ENCODE measurements at regions not wholly inside any gene's neighbourhood (a gene's known extent, or its start where the extent isn't known, plus 50 kb on each side); places are given as distances from the start of the nearest gene placed in this dataset.
"Not testable (repeated sequence)": the region's sequence is repeated elsewhere in the genome, so short reads cannot be mapped to it uniquely, and the experiment has no call there.

DNA sequence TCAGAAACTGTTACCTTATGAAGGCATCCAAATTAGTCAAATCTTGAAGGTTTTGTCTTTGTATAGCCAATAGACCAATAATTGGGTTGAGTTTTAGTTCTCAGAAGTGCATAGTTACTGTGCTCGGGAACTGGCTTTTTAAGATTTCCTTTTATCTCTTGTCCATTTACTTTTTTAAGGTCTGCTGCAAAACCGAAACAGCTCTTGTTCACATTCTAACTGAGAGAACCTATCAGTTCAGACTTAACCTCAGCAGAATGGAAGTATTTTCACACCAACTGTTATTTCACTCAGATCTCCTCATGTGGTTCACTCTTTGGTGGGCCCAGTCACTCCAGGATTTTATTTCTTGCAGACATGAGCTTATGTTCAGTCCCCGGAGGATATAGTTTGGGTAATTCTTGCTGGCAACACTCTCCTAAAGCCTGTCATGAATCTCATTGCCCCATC, 55.5 kb downstream of the TPBG start:
- ATAC-seq, result no peak
- intact Hi-C loops (cut with DNase I), result no loop called here

DNA sequence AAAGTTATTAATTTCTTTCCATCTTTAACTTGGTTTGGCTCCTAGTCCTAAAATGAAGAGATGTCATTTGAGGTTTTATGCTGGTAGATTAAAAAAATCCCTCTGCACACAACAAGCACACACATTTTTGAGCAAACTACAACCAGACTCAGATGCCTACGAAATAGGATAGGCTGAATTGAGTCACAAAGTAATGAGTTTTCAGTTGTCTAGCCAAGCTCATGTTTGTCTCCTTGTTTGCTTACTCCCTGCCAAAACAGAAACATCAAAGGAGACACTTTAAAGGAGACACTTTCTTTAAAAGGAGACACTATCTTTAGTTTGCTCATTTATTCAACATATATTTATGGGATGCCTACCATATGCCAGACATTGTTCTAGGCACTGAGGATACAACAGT, 56.2 kb downstream of the TPBG start:
- no peak for DNase-seq (ENCODE audit: low spot score)
- intact Hi-C loops (cut with DNase I), result no loop called here
- no peak for ATAC-seq

More for the DNA sequence above, 55.5 kb downstream of the TPBG start:
- DNase-seq (ENCODE audit: low spot score), result no peak

DNA sequence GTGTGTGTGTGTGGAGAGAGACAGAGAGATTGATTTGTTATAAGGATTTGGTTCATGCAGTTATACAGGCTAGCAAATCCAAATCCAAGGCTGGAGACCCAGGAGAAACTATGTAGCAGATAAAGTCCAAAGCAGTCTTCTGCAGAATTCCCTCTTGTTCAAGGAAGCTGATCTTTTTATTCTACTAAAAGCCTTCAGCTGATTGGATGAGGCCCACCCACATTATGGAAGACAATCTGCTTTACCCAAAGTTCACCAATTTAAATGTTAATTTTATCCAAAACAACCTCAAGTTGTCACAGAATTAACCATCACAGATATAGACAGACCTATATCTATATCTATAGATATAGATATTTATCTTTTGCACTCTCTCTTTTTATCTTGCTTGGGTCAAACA, 67.0 kb downstream of the TPBG start:
- intact Hi-C loops (cut with DNase I), result no loop called here
- ATAC-seq, result no peak
- no peak for DNase-seq (ENCODE audit: low spot score)

DNA sequence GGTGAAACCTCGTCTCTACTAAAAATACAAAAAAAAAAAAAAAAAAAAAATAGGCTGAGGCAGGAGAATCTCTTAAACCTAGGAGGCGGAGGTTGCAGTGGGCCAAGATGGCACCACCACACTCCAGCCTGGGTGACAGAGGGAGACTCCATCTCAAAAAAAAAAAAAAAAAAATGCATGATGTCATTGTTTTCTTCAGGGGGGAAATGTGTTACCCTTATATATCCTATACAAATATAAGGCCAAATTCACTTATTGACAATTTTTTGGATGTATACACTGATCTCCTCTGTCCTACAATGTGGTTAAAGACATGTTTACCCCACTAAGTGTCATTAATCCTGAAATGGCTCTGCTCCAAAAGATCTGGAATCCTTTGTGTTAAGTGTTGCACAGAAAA, 73.1 kb downstream of the TPBG start:
- intact Hi-C loops (cut with DNase I), result no loop called here
- DNase-seq (ENCODE audit: low spot score), result no peak
- no peak for ATAC-seq

DNA sequence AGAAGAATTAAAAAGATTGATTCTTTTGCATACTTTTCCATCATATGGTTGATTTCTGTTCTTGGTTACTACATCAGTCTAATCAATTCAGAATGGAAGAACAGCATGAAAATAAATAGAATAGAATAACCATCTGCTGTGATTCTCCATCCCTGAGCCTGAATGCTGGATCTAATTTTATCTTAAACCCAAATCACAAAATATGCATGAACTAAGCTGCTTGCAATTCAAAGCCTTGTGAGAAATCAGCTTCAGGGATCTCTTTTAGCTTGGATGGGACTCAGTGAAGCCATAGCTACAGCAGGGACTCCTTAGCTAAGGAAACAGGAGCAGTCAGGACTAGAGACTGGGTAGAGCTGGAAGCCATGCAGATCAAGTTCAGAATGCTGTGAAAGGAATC, 74.1 kb downstream of the TPBG start:
- DNase-seq (ENCODE audit: low spot score), result no peak
- ATAC-seq, result no peak
- intact Hi-C loops (cut with DNase I), result no loop called here

DNA sequence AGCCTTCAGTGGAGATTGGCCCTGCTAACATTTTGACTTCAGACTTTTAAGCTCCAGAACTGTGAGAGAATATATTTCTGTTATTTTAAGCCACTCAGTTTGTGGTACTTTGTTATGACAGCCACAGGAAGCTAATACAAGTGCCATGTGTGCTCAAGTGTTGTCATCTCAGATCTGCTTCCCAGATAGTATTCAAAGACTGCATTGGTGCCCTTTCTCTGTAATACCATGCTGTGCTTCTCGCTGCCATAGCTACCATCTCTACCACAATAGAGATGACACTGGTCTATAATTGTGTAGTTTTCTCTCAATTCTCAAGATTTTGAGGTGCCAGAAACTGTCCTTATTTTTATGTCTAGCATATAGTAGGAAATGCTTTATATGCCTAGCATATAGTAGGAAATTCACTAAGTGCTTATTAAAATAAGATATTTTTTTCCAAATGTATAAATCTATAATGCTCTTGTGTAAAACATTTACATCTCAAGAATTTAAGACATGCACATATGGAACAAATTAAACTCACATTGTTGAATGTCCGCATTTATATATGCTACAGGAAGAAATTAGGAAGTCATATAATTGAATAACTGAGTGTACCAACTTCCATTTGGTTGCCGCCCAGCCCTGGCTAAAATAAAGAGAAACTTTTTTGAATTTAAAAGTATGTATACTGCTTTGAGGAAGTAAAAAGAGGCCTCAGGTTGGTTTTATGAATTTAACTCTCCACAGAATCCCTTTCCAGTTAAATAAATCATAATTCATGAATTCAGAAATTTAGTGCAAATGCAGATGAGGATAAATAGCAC, 77.6 kb downstream of the TPBG start:
- DNase-seq (ENCODE audit: low spot score) (no peak), ATAC-seq (no peak)
- intact Hi-C loops (cut with DNase I), result no loop called here

DNA sequence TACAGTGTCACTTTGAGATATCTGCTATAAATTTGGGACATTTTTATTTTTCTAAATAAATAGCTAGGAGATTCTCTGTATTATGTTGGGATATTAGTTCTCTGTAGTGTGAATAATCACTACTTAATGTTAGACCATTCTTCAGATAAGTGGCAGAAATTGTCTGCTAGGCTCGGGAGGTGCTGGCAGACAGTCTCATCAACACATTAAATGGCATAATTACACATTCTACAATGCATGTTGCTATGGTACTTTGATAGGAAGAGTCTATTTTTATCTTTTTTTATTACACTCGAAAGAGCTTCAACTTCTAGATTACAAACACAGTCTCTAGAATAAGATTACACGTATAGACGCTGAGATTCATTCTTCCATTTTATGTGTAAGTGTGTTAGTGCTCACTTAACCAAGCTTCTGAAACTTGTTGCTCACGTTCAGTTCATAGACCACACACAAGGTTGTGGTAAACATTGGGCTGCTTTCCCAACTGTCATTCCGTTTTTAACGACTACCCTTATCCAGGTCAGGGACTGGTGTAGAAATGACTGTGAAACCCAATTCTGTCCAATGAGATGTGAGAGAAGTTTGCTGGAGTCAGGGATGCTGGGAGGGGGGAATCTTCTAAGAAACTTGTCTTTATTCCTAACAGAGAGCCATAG, 78.6 kb downstream of the TPBG start:
- intact Hi-C loops (cut with DNase I), result no loop called here
- ATAC-seq (no peak), DNase-seq (ENCODE audit: low spot score) (no peak)

DNA sequence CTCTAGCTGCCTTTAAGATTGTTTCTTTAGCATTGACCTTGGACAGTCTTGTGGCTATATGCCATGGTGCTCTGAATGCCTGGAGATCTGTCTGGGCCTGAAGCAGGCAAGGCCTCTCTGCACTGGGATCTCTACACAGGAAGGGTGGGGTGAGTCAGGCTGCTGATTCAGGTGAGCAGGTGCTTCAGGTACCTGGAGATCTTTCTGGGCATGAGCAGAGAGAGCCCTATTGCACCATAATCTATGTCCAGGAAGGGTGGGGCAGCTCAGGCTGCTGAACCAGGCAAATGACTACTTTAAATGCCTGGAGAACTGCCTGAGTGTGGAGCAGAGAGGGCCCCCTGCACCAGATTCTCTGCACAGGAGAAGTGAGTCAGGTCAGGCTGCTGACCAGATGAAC, 94.5 kb downstream of the TPBG start:
- DNase-seq (ENCODE audit: low spot score), result no peak
- ATAC-seq, result no peak
- intact Hi-C loops (cut with DNase I), result no loop called here

DNA sequence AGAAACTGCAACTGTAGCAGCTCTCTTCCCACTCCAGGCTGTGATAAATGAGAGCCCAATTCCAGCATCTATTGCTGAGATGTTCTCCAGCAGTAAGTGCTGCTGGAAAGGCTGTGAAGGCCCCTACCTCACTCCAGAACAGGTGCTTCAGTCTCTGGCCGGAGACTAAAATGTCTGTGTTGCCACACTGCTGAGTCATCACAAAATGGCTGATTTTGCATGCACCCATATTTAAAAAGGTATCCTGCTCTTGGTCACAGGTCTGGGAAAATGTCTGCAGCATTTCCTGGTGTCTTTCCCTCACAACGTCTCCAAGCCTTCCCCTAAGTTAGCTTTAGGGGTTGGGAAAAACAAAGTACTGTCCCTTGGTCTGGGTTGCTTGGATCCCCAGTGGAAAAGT, 95.1 kb downstream of the TPBG start:
- DNase-seq (ENCODE audit: low spot score), result no peak
- intact Hi-C loops (cut with DNase I), result no loop called here
- ATAC-seq, result no peak

DNA sequence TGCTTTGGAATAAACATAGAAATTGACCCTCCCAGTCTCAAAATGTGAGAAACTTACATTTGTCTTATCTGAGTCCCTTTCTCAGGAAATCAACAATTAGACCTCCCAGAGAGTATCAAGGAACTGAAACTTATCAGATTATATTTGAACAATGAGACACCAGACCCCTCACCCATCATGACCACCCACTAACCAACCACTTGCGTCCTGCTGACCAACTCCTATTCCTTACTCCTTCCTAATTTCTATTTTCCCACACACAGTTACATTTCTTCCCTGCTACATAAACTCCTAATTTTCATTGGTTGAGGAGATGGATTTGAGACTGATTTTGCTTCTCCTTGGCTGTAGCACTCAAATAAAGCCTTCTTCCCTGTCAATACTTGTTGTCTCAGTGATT, 97.9 kb downstream of the TPBG start:
- ATAC-seq, result no peak
- DNase-seq (ENCODE audit: low spot score), result no peak
- intact Hi-C loops (cut with DNase I), result no loop called here

DNA sequence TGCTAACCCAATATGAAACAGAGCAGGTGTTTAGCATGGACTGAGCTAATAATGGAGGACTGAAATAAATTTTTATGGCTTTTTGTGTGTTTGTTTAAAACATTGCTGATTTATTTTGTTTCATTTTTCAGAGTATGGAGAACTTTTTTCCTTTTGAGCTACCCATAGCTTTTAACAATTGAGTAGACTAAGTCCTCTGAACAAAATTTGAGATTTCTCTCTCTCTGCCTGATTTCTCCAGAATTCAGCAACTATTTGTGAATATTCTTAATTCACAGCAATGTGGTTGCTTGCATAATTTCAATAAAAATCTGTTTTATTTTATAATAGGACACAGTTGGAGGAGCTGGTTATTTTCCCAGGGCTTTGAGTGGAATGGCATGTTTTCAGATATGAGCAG, 103.7 kb downstream of the TPBG start:
- no peak for ATAC-seq
- intact Hi-C loops (cut with DNase I), result no loop called here
- no peak for DNase-seq (ENCODE audit: low spot score)

DNA sequence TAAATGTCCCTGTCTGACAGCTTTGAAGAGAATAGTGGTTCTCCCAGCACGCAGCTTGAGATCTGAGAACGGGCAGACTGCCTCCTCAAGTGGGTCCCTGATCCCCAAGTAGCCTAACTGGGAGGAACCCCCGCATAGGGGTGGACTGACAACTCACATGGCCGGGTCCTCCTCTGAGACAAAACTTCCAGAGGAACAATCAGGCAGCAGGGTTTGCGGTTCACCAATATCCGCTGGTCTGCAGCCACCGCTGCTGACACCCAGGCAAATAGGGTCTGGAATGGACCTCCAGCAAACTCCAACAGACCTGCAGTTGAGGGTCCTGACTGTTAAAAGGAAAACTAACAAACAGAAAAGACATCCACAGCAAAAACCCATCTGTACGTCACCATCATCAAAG, 106.5 kb downstream of the TPBG start:
- ATAC-seq; DNase-seq (ENCODE audit: low spot score); intact Hi-C loops (cut with DNase I): not testable (repeated sequence)

DNA sequence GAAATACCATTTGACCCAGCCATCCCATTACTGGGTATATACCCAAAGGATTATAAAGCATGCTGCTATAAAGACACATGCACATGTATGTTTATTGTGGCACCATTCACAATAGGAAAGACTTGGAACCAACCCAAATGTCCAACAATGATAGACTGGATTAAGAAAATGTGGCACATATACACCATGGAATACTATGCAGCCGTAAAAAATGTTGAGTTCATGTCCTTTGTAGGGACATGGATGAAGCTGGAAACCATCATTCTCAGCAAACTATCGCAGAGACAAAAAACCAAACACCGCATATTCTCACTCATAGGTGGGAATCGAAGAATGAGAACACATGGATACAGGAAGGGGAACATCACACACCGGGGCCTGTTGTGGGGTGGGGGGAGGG, 111.5 kb downstream of the TPBG start:
- DNase-seq (ENCODE audit: low spot score); intact Hi-C loops (cut with DNase I); ATAC-seq: not testable (repeated sequence)

DNA sequence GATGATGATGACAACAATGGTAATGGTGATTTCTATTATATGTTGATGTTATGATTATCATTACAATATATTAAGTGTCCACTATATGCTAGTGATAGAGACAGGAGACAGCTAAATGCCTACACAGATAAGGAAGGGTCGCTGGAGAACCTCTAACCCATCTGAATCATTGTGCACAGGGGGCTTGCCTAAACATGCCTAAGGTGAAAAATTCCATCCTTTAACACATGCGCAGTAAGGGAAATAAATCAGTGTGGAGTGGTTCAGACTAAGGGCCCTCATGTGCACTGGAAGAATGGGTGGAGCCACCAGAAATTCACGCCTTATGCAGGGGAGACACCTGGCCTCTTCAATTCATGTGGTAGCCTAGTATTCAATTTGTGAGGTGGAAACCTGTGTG, 120.4 kb downstream of the TPBG start:
- intact Hi-C loops (cut with DNase I), result no loop called here
- DNase-seq (ENCODE audit: low spot score) (no peak), ATAC-seq (no peak)

DNA sequence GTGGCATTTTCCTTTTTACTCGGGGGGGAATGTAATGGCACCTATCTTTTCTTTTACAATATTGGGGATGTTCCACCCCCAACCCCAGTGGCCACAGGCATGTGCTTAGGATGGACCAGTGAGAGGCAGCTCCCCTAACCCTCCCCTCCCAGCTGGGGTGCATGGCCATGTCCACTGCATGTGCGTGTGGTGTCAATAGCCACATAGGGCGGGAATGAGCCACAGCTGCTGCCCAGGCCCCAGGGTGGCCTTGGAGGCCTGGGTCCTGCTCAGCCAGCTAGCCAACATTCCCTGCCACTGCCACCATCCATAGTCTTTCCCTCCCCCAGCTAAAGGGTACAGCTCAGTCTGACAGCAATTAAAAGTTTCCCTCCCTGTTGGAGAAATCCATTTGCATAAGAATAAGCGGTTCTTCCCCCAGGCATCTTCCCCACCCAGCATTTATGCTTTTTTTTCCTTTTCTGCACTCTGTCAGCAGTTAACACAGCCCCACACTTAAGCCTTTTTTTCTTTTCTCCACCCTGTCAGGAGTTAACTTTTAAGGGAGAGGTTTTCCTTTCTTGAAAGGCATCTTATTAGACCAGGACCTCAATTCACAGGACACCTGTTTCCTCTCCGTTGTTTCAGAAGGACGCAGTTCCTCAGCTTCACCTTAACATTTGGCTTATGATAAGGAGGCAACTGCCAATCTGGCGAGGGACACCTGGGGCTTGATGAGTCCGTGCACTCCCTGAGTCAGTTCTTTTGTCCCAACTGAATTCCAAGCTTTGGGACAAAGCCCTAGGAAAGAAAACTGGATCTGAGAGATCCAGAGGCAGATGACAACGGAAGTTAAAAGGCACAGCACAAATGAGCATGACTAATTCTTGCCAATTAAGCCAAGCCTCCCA, 121.4 kb downstream of the TPBG start:
- DNase-seq (ENCODE audit: low spot score), result no peak
- intact Hi-C loops (cut with DNase I), result no loop called here
- no peak for ATAC-seq

DNA sequence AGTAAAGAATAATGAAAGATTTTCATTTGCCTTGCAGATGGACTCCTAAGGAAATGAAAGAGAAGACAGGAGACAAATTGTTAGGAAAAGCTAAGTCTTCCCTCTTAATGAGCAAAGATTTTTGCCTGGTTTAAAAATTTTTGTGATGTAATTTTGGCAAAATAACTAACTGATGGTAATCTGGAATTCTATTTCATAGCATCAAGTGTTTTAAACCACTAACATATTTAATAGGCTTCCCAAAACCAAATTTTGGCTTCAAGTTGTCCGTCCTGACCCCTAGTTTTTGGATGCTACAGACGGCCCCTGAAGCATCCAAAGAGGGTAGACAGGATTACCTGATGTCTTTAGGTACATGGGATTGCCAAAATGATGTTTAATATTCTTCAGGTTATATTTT, 124.3 kb downstream of the TPBG start:
- DNase-seq (ENCODE audit: low spot score) (no peak), ATAC-seq (no peak)
- intact Hi-C loops (cut with DNase I), result no loop called here

DNA sequence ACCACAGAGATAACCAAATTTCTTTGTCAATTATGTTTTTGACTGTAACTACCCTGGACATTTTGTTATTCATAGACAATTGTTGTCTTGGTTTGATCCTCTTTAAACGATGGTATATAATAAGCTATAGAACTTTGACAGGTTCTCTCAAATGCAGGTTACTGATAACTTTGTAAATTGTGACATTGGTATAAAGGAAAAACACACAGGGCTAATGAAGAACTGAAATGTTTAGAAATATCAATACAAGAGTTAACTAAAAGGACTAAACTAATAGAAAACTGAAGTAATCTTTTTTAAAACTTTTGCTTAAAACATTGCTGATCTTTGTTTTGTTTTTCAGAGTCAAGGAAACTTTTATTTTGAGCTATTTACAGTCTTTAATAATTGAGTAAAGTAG, 124.8 kb downstream of the TPBG start:
- ATAC-seq (no peak), DNase-seq (ENCODE audit: low spot score) (no peak)
- intact Hi-C loops (cut with DNase I), result no loop called here

DNA sequence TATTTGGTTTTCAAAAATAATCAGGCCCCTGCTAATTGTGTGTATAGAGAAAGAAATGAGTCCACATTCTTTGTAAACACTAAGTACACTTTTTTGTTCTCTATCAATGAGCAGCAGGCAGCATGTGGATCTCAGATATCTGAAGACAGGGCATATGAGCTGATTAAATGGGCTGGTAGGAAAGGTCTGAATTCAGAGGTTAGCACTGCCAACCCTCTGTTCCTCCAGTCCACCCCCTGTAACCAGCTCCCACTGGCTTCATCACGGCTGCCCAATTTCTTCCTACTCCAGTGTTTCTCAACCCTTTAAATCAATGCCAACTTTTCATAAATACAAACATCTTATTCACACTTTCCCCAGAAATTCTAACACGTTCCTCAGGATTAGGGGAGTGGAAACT, 128.5 kb downstream of the TPBG start:
- ATAC-seq, result no peak
- intact Hi-C loops (cut with DNase I), result no loop called here
- no peak for DNase-seq (ENCODE audit: low spot score)

DNA sequence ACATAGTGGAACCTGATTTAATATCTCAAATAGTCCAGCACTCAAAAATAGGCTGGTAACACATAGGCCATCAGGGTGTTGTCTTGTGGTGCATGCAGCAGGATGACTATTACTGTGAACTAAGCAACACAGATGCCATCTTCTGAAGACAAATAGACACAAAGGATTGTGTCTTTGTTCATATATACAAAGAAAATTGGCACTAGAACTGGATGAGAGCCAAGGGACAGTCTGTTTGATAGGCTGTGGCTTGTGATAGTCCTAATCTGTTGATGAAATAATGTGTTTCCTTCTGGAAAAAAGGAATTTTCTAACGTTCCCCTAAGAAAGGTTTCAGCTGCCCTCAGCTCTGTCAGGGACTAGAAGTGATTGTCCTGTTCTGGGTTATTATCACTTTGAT, 129.8 kb downstream of the TPBG start:
- intact Hi-C loops (cut with DNase I), result no loop called here
- ATAC-seq, result no peak
- DNase-seq (ENCODE audit: low spot score), result no peak

DNA sequence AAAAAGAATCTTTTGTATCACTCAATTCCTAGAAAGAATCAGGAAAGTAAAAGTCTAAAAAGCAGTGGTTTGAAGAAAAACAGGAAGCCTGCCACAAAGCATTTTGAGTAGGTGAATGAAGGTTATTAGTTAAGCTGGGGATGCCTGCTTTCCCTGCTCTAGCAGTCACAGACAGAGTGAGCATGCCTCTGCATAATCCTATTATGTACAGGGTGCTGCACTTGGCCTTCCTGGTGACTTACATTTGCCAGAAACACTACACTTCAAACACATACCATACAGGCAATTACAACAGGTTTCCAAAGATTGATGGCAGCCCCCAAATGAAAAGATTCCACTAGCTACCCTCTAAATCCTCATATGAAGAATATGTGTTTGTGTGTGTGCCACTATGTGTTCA, 130.8 kb downstream of the TPBG start:
- intact Hi-C loops (cut with DNase I), result no loop called here
- DNase-seq (ENCODE audit: low spot score) (no peak), ATAC-seq (no peak)
